DLD1 (cell line): ENCODE measurements at regions not wholly inside any gene's neighbourhood (a gene's known extent, or its start where the extent isn't known, plus 50 kb on each side); places are given as distances from the start of the nearest gene placed in this dataset.

Experiments
- in situ Hi-C: cut with HindIII; loops from 2 replicates; pipeline ENCODE4 v1.10.0; 2017; ENCODE audit warnings: low sequenced_read_pairs

DNA sequence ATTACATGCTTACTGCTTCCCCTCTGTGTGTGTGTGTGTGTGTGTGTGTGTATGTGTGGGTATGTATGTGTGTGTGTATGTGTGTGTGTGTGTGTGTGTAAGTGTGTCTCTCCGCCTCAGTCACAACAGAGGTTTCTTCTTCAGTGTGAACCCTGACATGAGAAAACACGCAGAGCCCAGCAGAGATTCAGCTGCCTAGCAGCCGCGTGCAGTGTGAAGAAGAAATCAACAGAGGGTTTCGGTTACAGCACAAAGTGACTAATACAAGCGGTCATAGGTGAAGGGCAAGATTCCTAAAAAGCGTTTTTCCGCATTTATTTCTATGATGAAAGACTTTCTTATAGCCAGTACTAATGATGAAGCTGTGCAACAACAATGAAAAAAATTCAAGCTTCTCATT lies 55.3 kb upstream of the ZFP42 start:
- in situ Hi-C loops, result no loop called here

DNA sequence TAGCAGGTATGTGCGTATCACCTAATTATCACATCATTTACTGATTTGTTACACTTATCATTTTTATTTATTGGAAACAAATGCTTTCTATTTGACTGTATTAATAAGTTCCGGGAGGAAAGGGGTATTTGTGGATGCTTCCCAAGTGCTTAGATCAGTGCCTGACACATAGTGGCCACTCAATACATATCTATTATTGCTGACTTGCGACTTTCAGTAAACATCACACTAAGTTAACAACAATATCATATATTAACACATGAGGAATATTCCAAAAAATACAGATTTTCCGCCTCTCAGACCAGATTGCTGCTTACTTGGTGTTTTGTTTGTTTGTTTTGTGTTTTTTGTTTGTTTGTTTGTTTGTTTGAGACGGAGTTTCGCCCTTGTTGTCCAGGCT lies 52.6 kb upstream of the ZFP42 start:
- in situ Hi-C loops, result no loop called here

DNA sequence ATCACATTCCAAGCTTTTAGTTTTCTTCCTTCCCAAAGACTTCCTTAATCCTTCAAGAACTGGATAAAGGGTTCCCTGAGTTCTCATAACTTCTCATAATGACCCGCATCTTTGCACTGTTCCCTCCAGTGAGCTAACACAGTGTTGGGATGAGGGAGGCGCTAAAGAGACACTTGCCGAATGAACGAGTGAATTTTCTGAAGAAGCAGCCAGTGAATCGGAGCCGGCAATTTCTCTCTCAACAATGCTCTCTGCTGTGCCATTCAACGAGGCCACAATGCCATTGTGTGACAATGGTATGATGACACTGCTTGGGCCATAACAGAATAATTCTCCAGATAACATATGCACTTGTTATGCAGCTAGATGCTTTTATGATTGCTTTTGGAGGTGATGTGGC lies 51.4 kb upstream of the ZFP42 start:
- in situ Hi-C loops, result no loop called here
